Activated CD4-positive, alpha-beta T cell treated with anti-CD3 and anti-CD28 coated beads, Interleukin-2, amount 50 U/mL, for 16 hours (primary cell): ENCODE measurements at regions not wholly inside any gene's neighbourhood (a gene's known extent, or its start where the extent isn't known, plus 50 kb on each side); places are given as distances from the start of the nearest gene placed in this dataset.
"Not testable (repeated sequence)": the region's sequence is repeated elsewhere in the genome, so short reads cannot be mapped to it uniquely, and the experiment has no call there.

Source experiments
- DNase-seq: peaks from one replicate; pipeline ENCODE4 v3.0.0-alpha.2; 2020

- peak; percentile 67 for DNase-seq
Observed at GRCh38 chr21:5105939-5106708, 5415.3 kb upstream of the TPTE start.

DNA sequence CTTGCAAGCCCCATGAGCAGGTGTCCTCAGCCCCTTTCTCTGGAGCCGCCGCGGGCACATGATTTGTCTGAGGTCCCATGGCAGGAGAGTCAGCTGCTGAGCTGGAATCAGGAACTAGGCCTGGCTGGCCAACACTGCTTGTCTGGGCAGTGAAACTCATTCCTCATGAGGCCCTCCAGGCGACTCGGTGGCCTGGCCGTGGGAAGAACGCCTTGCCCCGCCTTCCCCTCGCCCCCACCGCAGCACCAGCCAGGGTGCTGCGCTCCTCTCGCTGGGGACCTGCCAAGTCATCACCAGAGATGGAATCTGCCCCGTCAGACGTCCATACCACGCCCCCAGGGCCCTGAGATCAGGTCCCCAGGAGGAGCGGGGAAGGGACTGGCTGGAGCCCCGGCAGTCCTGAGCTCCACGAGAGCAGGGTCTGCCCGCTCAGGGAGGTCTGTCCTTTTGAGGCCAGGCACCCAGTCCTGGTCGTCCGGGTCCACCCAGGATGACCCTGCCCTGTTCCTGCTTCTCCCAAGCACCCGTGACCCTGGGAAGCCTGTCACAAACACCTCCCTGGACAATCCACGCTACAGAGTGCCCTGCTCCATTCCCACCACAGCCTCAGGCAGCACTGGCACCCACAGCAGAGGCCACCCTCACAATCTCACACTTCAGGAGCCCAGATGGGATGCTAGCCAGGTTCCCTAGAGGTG is 5414.5 kb upstream of the TPTE start:
- not testable (repeated sequence) for DNase-seq

GRCh38 chr21:5107637-5108036 is 5413.7 kb upstream of the TPTE start:
- DNase-seq, result not testable (repeated sequence)

DNA sequence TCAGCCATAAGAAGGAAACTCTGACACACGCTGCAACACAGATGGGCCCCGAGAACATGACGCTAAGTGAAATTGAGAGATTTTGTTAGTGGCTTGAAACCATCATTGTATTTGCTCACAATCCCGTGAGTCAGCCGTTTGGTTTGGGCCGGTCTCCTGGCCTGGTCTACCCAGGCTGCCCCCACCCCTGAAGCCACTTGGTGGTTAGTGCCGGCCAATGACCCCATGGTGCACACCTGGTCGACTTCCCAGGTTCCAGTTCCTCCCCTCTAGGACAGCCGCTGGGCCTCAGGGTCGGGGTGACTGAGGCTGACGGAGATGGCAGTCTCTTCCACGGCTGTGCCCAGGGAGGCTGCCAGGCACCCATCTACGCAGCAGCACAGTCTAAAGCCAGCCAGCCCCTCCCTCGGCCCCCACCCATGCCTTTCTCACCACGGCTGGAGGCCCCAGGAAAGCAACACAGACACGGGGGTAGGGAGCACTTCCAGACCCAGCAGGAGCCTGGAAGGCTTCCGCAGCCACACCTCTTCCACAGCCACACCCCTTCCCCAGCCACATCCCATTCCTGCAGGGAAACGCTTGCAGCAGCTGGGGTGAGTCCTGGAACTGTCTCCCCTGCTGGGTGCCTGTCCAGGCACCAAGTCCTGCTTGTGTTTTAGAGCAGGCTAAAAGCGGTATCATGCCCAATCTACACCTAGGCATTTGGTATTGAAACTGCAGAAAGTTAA is 5413.2 kb upstream of the TPTE start:
- DNase-seq, result not testable (repeated sequence)

DNA sequence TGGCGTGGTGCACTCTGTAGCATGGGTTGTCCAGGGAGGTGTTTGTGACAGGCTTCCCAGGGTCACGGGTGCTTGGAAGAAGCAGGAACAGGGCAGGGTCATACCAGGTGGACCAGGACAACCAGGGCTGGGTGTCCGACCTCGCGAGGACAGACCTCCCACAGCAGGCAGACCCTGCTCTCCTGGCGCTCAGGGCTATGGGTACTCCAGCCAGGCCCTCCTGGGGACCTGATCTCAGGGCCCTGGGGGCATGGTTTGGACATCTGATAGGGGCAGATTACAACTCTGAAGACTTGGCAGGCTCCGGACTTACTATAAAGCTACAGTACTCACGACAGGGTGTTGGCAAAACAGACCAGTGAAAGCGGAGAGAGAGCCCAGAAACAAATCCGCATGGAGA is 5410.2 kb upstream of the TPTE start:
- DNase-seq, result not testable (repeated sequence)

- not testable (repeated sequence) for DNase-seq
Observed at GRCh38 chr21:5113092-5113491, 5408.3 kb upstream of the TPTE start.

DNA sequence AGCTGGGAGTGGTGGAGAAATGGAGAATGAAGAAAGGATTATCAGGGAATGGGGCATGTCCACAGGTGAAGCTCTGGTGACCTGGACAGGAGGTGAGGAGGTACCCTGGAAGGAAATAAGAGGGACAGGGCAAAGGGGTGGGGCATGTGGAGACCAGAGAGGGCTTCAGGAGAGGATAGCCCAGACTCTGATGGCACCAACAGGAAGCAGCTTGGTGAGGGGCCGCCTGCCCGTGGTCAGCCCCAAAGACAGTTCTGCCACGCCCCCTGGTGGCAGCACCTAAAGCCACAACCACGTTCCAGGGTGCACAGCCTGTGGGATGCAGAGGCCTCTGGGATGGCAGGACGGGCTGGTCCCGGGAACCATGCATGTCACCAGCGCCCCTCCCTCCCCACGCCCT is 5406.9 kb upstream of the TPTE start:
- not testable (repeated sequence) for DNase-seq

GRCh38 chr21:5114893-5115645 is 5406.3 kb upstream of the TPTE start:
- not testable (repeated sequence) for DNase-seq

DNA sequence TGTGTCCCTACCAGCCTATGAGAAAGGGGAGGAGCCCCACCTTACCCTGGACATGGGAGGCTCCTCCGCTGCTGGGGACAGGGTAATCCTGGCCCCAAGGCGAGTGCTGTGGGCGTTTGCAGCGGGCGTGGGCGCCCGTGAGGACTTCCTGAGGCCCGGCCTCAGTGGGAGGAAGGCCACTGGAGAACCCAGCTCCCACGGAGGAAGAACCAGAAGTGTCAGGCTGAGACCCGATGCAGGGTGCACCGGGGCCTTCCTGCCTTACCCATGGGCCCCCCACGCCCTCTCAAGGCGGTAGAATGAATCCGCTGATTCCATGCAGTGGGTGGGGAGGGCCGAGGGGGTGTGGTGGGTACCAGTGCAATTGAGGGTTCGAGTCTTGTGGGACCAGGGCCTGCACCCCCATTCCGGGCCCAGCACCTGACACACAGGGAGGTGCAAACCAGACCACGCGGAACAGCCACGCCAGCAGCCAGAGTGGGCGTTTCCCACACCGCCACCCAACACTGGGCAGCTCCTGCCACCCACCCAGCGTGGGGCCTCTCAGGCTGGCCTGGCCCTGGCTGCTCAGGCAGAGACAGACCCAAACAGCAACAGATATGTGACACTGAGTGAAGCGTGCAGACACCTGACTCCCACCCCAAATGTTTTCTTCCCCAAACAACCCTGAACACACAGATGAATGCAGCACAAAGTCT is 5405.6 kb upstream of the TPTE start:
- not testable (repeated sequence) for DNase-seq

- not testable (repeated sequence) for DNase-seq
Observed at GRCh38 chr21:5116344-5117123, 5404.8 kb upstream of the TPTE start.

DNA sequence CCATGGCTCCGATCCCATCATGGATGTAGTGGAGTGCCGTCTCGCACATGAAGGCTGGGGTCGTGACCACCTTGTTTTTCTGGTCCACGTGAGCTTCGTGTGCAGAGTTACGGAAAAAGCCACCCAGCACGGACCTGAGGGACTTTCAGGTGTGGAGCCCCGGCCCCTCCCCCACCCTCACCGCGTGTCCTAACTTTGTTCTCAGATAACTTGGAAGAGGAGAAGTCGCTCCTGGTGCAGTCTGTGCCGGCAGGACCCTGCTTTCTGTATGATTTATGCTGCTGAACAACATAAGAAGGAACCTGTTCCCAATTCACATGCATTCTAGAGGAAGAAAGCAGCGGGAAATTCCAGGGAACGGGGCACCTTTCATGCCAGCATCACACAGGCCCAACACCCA is 5404.2 kb upstream of the TPTE start:
- DNase-seq, result not testable (repeated sequence)

- DNase-seq, result not testable (repeated sequence)
Observed at GRCh38 chr21:5117666-5118295, 5403.6 kb upstream of the TPTE start.

DNA sequence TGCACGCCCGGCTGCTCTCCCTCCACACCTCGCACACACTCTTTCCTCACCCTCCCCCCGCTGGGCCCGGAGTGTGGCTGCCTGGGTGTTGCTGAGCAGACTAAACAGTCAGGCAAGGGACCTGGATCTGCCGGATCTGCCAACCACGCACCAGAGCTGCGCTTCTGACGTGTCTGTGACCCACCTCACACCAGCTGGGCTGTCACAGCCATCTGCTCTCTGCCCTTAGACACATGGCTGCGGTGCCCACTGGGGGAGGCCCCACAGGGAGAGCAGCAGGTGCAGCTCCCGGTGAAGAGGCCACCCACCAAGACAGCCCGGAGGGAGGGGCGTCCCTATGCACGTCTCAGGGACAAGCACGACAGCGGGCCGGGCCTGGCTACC is 5403.1 kb upstream of the TPTE start:
- peak; percentile 57 for DNase-seq

- not testable (repeated sequence) for DNase-seq
Observed at GRCh38 chr21:5119179-5119578, 5402.2 kb upstream of the TPTE start.

DNA sequence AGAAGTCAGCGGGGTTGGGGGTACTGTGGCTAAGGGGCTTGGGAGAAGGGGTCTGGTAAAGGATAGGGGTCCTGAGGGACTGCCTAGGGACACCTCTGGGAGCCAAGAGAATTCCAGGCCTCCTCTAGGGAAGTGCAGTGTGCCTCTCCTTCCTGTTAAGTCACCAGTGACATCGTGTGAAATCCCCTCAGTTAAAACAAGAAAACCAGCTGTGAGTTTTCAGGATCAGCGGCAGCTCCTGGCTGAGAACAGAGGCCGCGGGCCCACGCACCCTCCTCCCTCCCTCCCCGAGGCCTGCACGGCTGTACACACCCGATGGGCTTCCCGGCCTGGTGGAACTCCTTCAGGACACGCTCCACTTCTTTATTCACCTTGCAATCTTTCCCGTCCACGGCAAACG is 5400.0 kb upstream of the TPTE start:
- not testable (repeated sequence) for DNase-seq

GRCh38 chr21:5121849-5122248 is 5399.5 kb upstream of the TPTE start:
- not testable (repeated sequence) for DNase-seq

GRCh38 chr21:5123655-5124054 is 5397.7 kb upstream of the TPTE start:
- DNase-seq, result peak; percentile 82

DNA sequence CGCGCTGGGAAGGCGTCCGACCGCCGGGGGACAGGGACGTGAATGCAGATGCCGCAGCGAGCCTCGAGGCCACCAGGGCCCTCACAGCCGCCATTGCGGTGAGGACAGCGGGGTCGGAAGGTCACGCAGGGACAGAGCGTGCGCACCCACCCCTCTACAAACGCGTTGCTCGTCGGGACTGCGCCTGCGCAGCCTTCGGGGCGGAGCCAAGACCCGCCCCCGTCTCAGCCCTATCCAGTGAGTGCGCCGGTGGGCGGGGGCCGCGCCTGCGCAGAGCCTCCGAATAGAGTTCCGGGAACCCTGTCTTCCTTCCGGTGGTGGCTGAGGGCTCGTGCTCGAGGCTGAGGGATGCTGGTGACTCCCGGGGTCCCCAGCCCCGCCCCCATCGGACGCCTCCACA is 5393.1 kb upstream of the TPTE start:
- DNase-seq, result peak; percentile 98

GRCh38 chr21:5133824-5134223 is 5387.6 kb upstream of the TPTE start:
- not testable (repeated sequence) for DNase-seq

DNA sequence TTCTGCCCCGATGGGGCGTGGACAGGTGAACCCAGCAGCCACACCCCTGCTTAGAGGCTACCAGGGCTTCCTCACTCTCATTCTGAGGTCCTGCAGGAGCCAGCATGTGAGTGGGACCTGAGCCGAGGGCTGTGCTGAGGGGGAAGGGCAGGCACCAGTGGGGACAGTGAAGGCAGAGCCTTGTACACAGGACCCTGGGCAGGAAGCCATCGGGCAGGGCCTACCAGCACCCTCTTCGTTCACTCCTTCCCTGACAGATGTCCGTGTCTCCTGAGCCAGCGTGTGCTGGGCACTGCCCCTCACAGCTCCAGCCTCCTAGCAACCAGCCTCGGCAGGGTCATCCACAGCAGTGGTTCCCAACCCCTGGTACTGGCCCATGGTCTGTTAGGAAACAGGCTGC is 5385.0 kb upstream of the TPTE start:
- not testable (repeated sequence) for DNase-seq

DNA sequence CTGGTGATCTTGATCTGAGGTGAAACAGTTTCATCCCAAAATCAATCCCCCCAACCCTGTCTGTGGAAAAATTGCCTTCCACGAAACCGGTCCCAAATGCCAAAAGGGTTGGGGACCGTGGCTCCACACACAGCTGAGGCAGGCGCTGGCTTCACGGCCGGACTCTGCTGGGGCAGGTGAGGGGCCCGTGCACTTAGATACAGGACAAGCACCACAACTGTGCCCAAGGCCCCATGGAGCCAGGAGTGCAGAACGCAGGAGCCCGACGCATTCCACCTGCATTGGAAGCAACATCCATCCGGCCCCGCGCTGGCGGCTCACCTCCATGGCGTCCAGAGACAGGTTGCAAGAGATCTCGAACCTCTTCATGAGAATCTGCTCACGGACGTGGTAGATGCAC is 5384.4 kb upstream of the TPTE start:
- not testable (repeated sequence) for DNase-seq
